ENCODE measurements at regions not wholly inside any gene's neighbourhood (a gene's known extent, or its start where the extent isn't known, plus 50 kb on each side); places are given as distances from the start of the nearest gene placed in this dataset.

- no peak for TF ChIP-seq EZH2 (IDR thresholded peaks at IDR 0.05; ENCODE audit: borderline replicate concordance, low read depth, low read length, poor library complexity, severe bottlenecking)
- no peak for TF ChIP-seq CTCF (conservative IDR thresholded peaks at IDR 0.05; ENCODE audit: low read depth, low read length)
Measured at GRCh38 chr13:55439450-55439849, 1701.3 kb upstream of the PRR20A start.
